Upper lobe of right lung (tissue), 1 donor: ENCODE measurements at regions not wholly inside any gene's neighbourhood (a gene's known extent, or its start where the extent isn't known, plus 50 kb on each side); places are given as distances from the start of the nearest gene placed in this dataset.
A peak's percentile ranks its signal among the peaks of the same experiment; 100 is the strongest.

Source experiments
- ATAC-seq: fragments of 200-7000 bp; cut with Tn5 transposase; one replicate; pipeline ENCODE4 v1.9.1; 2020; ENCODE audit warnings: mild to moderate bottlenecking, moderate library complexity
- DNase-seq: peaks from one replicate; pipeline ENCODE4 v3.0.0-alpha.2; 2020
- H3K27ac ChIP-seq: fragments of 200-600 bp; one replicate; pipeline ENCODE4 v1.8.0; 2022
- H3K27me3 ChIP-seq: fragments of 200-600 bp; one replicate; pipeline ENCODE4 v1.8.0; 2022; ENCODE audit warnings: mild to moderate bottlenecking
- H3K36me3 ChIP-seq: fragments of 200-600 bp; one replicate; pipeline ENCODE4 v1.8.0; 2022
- H3K4me1 ChIP-seq: fragments of 200-600 bp; one replicate; pipeline ENCODE4 v1.8.0; 2022
- H3K4me3 ChIP-seq: fragments of 200-600 bp; one replicate; pipeline ENCODE4 v1.8.0; 2022; ENCODE audit warnings: mild to moderate bottlenecking
- H3K9me3 ChIP-seq: fragments of 200-600 bp; one replicate; pipeline ENCODE4 v1.8.0; 2022
- intact Hi-C: fragments of 100-400 bp; cut with DNase I; formaldehyde crosslinking; loops from one replicate; pipeline ENCODE4 v1.11.0; 2022
- TF ChIP-seq, protein P1 (sequence below): fragments of 200-600 bp; IDR thresholded peaks from one replicate; pipeline ENCODE4 v1.8.0; 2022; ENCODE audit warnings: antibody characterized with exemption
- donor health status: DM: no; HTN: yes; CAD: no; lungs with severe emphysema.

DNA sequence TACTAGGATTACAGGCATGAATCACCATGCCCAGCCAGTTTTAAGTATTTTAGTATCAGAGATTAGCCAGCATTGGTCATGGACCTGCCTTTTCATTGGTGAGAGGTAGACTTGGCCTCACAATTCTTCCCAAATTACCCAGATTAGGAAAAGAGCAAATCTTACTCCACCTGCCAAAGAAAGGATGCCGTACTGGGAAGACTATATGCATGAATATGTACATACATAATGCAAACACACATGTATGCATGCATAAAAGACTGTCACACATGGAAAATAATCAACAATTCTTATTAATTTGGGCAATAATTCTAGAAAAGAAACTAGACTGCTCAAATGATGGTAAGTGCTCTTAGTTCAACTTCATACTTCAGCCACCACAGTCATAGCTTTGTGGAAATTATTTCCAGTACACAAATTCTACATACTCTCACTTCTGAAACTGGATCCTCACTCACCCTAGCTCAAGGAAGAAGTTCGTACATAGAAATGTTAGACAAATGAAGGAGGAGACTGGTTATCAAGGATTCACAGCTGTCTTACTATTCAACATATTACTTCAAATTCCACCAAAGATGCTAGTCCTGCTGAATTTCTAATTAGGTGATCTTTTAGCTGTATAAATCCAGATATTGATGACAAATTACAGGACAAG lies 73.7 kb downstream of the MINAR2 start:
- Histone ChIP-seq H3K27ac (no peak overlapping the region), H3K36me3 (no peaks in the 10 kb centered on the region), H3K9me3 (peaks cover 8% of the 10 kb centered on the region), H3K4me1 (no peaks in the 10 kb centered on the region), H3K27me3 (no peaks in the 10 kb centered on the region), H3K4me3 (no peak overlapping the region)
- intact Hi-C loops = no loop called here
- TF ChIP-seq, protein P1, sequence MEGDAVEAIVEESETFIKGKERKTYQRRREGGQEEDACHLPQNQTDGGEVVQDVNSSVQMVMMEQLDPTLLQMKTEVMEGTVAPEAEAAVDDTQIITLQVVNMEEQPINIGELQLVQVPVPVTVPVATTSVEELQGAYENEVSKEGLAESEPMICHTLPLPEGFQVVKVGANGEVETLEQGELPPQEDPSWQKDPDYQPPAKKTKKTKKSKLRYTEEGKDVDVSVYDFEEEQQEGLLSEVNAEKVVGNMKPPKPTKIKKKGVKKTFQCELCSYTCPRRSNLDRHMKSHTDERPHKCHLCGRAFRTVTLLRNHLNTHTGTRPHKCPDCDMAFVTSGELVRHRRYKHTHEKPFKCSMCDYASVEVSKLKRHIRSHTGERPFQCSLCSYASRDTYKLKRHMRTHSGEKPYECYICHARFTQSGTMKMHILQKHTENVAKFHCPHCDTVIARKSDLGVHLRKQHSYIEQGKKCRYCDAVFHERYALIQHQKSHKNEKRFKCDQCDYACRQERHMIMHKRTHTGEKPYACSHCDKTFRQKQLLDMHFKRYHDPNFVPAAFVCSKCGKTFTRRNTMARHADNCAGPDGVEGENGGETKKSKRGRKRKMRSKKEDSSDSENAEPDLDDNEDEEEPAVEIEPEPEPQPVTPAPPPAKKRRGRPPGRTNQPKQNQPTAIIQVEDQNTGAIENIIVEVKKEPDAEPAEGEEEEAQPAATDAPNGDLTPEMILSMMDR = no peak
- no peak for ATAC-seq
- DNase-seq = no peak

- intact Hi-C loops = no loop called here
- Histone ChIP-seq H3K9me3 (peaks cover 2% of the 10 kb centered on the region), H3K4me3 (no peak overlapping the region), H3K36me3 (no peaks in the 10 kb centered on the region), H3K4me1 (no peaks in the 10 kb centered on the region), H3K27ac (no peak overlapping the region), H3K27me3 (no peaks in the 10 kb centered on the region)
- DNase-seq (no peak), ATAC-seq (no peak)
- TF ChIP-seq, protein P1 = no peak
Observed at GRCh38 chr5:129830288-129830687, 74.0 kb upstream of the CHSY3 start.

DNA sequence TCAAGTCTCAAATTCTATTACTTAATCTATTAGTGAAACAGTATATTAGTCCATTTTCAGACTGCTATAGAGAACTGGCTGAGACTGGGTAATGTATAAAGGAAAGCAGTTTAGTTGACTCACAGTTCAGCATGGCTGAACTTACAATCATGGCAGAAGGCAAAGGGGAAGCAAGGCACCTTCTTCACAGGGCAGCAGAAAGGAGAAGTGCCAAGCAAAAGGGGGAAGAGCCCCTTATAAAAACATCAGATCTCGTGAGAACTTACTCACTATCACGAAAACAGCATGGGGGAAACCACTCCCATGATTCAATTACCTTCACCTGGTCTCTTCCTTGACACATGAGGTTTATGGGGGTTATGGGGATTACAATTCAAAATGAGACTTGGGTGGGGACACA lies 67.9 kb upstream of the CHSY3 start:
- H3K4me1 ChIP-seq = no peaks in the 10 kb centered on the region
- no peak for ATAC-seq
- H3K27ac ChIP-seq = no peak overlapping the region
- no peaks in the 10 kb centered on the region for H3K27me3 ChIP-seq
- no peaks in the 10 kb centered on the region for H3K9me3 ChIP-seq
- intact Hi-C loops = no loop called here
- TF ChIP-seq, protein P1 = no peak
- no peak overlapping the region for H3K4me3 ChIP-seq
- H3K36me3 ChIP-seq = no peaks in the 10 kb centered on the region
- no peak for DNase-seq

- DNase-seq (no peak), ATAC-seq (no peak)
- Histone ChIP-seq H3K27me3 (no peaks in the 10 kb centered on the region), H3K27ac (no peak overlapping the region), H3K4me1 (no peaks in the 10 kb centered on the region), H3K9me3 (no peaks in the 10 kb centered on the region), H3K4me3 (no peak overlapping the region), H3K36me3 (no peaks in the 10 kb centered on the region)
- TF ChIP-seq, protein P1 = no peak
- intact Hi-C loops = no loop called here
Observed at GRCh38 chr5:129844764-129845163, 59.5 kb upstream of the CHSY3 start.

GRCh38 chr5:129852747-129853352 lies 51.4 kb upstream of the CHSY3 start:
- TF ChIP-seq, protein P1 = peak; percentile 94
- Histone ChIP-seq H3K4me1 (no peaks in the 10 kb centered on the region), H3K9me3 (no peaks in the 10 kb centered on the region), H3K27ac (no peak overlapping the region), H3K36me3 (no peaks in the 10 kb centered on the region), H3K27me3 (no peaks in the 10 kb centered on the region), H3K4me3 (no peak overlapping the region)
- intact Hi-C loops = no loop called here
- peak; percentile 83 for DNase-seq
- peak; percentile 95 for ATAC-seq
